Peyer's patch (tissue), 4 donors: ENCODE measurements at regions not wholly inside any gene's neighbourhood (a gene's known extent, or its start where the extent isn't known, plus 50 kb on each side); places are given as distances from the start of the nearest gene placed in this dataset.

Experiments
- CTCF ChIP-seq, 6 experiments: fragments of 450-650 bp in 4 of 6; fragments of 200-600 bp in 2 of 6; sonication (generic) in 1 of 6; IDR thresholded peaks; one replicate each; pipeline ENCODE4 v1.5.1; 2017 to 2019; ENCODE audit warnings: antibody characterized with exemption in 6 of 6, mild to moderate bottlenecking in 3 of 6, moderate library complexity in 1 of 6
- POLR2A ChIP-seq, 2 donors: fragments of 450-650 bp; IDR thresholded peaks; one replicate each; pipeline ENCODE4 v1.5.1; 2017; ENCODE audit warnings: antibody characterized with exemption in 2 of 2, mild to moderate bottlenecking in 2 of 2, moderate library complexity in 2 of 2

GRCh38 chr9:12993466-12993865, 218.6 kb downstream of the LURAP1L start:
- TF ChIP-seq CTCF (IDR thresholded peaks at IDR 0.05) (no peak), POLR2A (IDR thresholded peaks at IDR 0.05) (no peak)
